ENCODE measurements at regions not wholly inside any gene's neighbourhood (a gene's known extent, or its start where the extent isn't known, plus 50 kb on each side); places are given as distances from the start of the nearest gene placed in this dataset.

- no peak overlapping the region for H3K4me3 ChIP-seq (replicated peaks in 1 of 4; ENCODE audit: control extremely low read depth in 1 of 4, insufficient read depth in 1 of 4, low read depth in 3 of 4, low read length in 4 of 4)
- H3K79me2 ChIP-seq (ENCODE audit: control insufficient read depth, insufficient read depth, low read length) = no peaks in the 10 kb centered on the region
- H3K9me3 ChIP-seq (ENCODE audit: control insufficient read depth, insufficient read depth, low read depth, low read length) = no peaks in the 10 kb centered on the region
- no peak overlapping the region for H3K4me2 ChIP-seq (ENCODE audit: extremely low read depth, insufficient read depth, low read length)
- H3K27ac ChIP-seq (ENCODE audit: insufficient read depth, low read length) = no peak overlapping the region
- DNase-seq (ENCODE audit: low read depth in 2 of 2) = no peak
- H3K4me1 ChIP-seq (ENCODE audit: control insufficient read depth, extremely low read depth, insufficient read depth, low read length) = no peaks in the 10 kb centered on the region
- H2AFZ ChIP-seq (ENCODE audit: low read length) = no peak overlapping the region
- TF ChIP-seq CTCF (conservative IDR thresholded peaks at IDR 0.05 in 1 of 2, IDR thresholded peaks at IDR 0.05 in 1 of 2; ENCODE audit: low read depth in 1 of 2, low read length in 2 of 2) = no peak
- no peak for TF ChIP-seq EZH2 (IDR thresholded peaks at IDR 0.05; ENCODE audit: low read length, missing control alignments)
- no peak overlapping the region for H3K9ac ChIP-seq (ENCODE audit: insufficient read depth, low read length)
- H3K27me3 ChIP-seq (ENCODE audit: control insufficient read depth, insufficient read depth, low read length) = no peaks in the 10 kb centered on the region
- H4K20me1 ChIP-seq (ENCODE audit: control insufficient read depth, extremely low read depth, insufficient read depth, low read length) = no peaks in the 10 kb centered on the region
- no peaks in the 10 kb centered on the region for H3K36me3 ChIP-seq (ENCODE audit: control insufficient read depth, insufficient read depth, low read length)
Observed at GRCh38 chrX:11976663-11977062, 161.6 kb upstream of the FRMPD4 start.

GRCh38 chrX:11992271-11992670, 146.0 kb upstream of the FRMPD4 start:
- no peaks in the 10 kb centered on the region for H3K27me3 ChIP-seq (ENCODE audit: control insufficient read depth, insufficient read depth, low read length)
- H3K4me2 ChIP-seq (ENCODE audit: extremely low read depth, insufficient read depth, low read length) = no peak overlapping the region
- no peaks in the 10 kb centered on the region for H3K4me1 ChIP-seq (ENCODE audit: control insufficient read depth, extremely low read depth, insufficient read depth, low read length)
- no peak overlapping the region for H3K4me3 ChIP-seq (replicated peaks in 1 of 4; ENCODE audit: control extremely low read depth in 1 of 4, insufficient read depth in 1 of 4, low read depth in 3 of 4, low read length in 4 of 4)
- H2AFZ ChIP-seq (ENCODE audit: low read length) = no peak overlapping the region
- no peak overlapping the region for H3K9ac ChIP-seq (ENCODE audit: insufficient read depth, low read length)
- H3K36me3 ChIP-seq (ENCODE audit: control insufficient read depth, insufficient read depth, low read length) = no peaks in the 10 kb centered on the region
- no peak for DNase-seq (ENCODE audit: low read depth in 2 of 2)
- H3K9me3 ChIP-seq (ENCODE audit: control insufficient read depth, insufficient read depth, low read depth, low read length) = no peaks in the 10 kb centered on the region
- TF ChIP-seq EZH2 (IDR thresholded peaks at IDR 0.05; ENCODE audit: low read length, missing control alignments) (no peak), CTCF (conservative IDR thresholded peaks at IDR 0.05 in 1 of 2, IDR thresholded peaks at IDR 0.05 in 1 of 2; ENCODE audit: low read depth in 1 of 2, low read length in 2 of 2) (no peak)
- no peaks in the 10 kb centered on the region for H4K20me1 ChIP-seq (ENCODE audit: control insufficient read depth, extremely low read depth, insufficient read depth, low read length)
- H3K79me2 ChIP-seq (ENCODE audit: control insufficient read depth, insufficient read depth, low read length) = no peaks in the 10 kb centered on the region
- H3K27ac ChIP-seq (ENCODE audit: insufficient read depth, low read length) = no peak overlapping the region

- Histone ChIP-seq H3K27me3 (ENCODE audit: control insufficient read depth, insufficient read depth, low read length) (no peaks in the 10 kb centered on the region), H4K20me1 (ENCODE audit: control insufficient read depth, extremely low read depth, insufficient read depth, low read length) (no peaks in the 10 kb centered on the region), H3K9ac (ENCODE audit: insufficient read depth, low read length) (no peak overlapping the region), H3K36me3 (ENCODE audit: control insufficient read depth, insufficient read depth, low read length) (no peaks in the 10 kb centered on the region), H3K4me3 (replicated peaks in 1 of 4; ENCODE audit: control extremely low read depth in 1 of 4, insufficient read depth in 1 of 4, low read depth in 3 of 4, low read length in 4 of 4) (no peak overlapping the region), H2AFZ (ENCODE audit: low read length) (no peak overlapping the region), H3K9me3 (ENCODE audit: control insufficient read depth, insufficient read depth, low read depth, low read length) (no peaks in the 10 kb centered on the region), H3K27ac (ENCODE audit: insufficient read depth, low read length) (no peak overlapping the region), H3K4me2 (ENCODE audit: extremely low read depth, insufficient read depth, low read length) (no peak overlapping the region), H3K79me2 (ENCODE audit: control insufficient read depth, insufficient read depth, low read length) (no peaks in the 10 kb centered on the region), H3K4me1 (ENCODE audit: control insufficient read depth, extremely low read depth, insufficient read depth, low read length) (no peaks in the 10 kb centered on the region)
- DNase-seq (ENCODE audit: low read depth in 2 of 2) = no peak
- no peak for TF ChIP-seq EZH2 (IDR thresholded peaks at IDR 0.05; ENCODE audit: low read length, missing control alignments)
- TF ChIP-seq CTCF (conservative IDR thresholded peaks at IDR 0.05 in 1 of 2, IDR thresholded peaks at IDR 0.05 in 1 of 2; ENCODE audit: low read depth in 1 of 2, low read length in 2 of 2) = no peak
Observed at GRCh38 chrX:11995146-11995545, 143.1 kb upstream of the FRMPD4 start.

All from fibroblast of lung (primary cell).